Endothelial cell of umbilical vein (primary cell): ENCODE measurements at regions not wholly inside any gene's neighbourhood (a gene's known extent, or its start where the extent isn't known, plus 50 kb on each side); places are given as distances from the start of the nearest gene placed in this dataset.

Experiments
- EZH2 ChIP-seq: IDR thresholded peaks from 2 replicates; pipeline ENCODE4 v1.6.1; 2012; ENCODE audit warnings: borderline replicate concordance, low read depth, mild to moderate bottlenecking, moderate library complexity, low read length, inconsistent platforms; ENCODE audit not compliant: severe bottlenecking
- FOS ChIP-seq: IDR thresholded peaks from 2 replicates; pipeline ENCODE4 v1.6.1; 2011; ENCODE audit warnings: mild to moderate bottlenecking, low read length, moderate library complexity, borderline replicate concordance; ENCODE audit not compliant: insufficient read depth
- GATA2 ChIP-seq: IDR thresholded peaks from 2 replicates; pipeline ENCODE4 v1.7.0; 2011; ENCODE audit warnings: low read depth, mild to moderate bottlenecking, moderate library complexity, mixed read lengths, low read length; ENCODE audit not compliant: insufficient read length, insufficient read depth
- JUN ChIP-seq: IDR thresholded peaks from 2 replicates; pipeline ENCODE4 v1.6.1; 2011; ENCODE audit warnings: borderline replicate concordance, low read depth; ENCODE audit not compliant: insufficient read length, insufficient read depth
- MAX ChIP-seq: IDR thresholded peaks from 2 replicates; pipeline ENCODE4 v1.6.1; 2011; ENCODE audit not compliant: insufficient read depth, insufficient read length
- MYC ChIP-seq: IDR thresholded peaks from one replicate; pipeline ENCODE4 v1.6.1; 2011; ENCODE audit warnings: mild to moderate bottlenecking, low read depth, low read length
- POLR2A ChIP-seq: IDR thresholded peaks from 2 replicates; pipeline ENCODE4 v1.6.1; 2012; ENCODE audit warnings: low read depth, mild to moderate bottlenecking, control low read depth, low read length
- POLR2AphosphoS5 ChIP-seq: IDR thresholded peaks from 2 replicates; pipeline ENCODE4 v1.6.1; 2012; ENCODE audit warnings: low read depth, mild to moderate bottlenecking, control low read depth, low read length, moderate library complexity; ENCODE audit not compliant: insufficient read depth
- TF ChIP-seq, protein P1 (sequence below), 2 donors: IDR thresholded peaks; 1 replicate in 1 of 2; 2 replicates in 1 of 2; pipeline ENCODE4 v1.5.1; 2011; ENCODE audit warnings: low read length in 2 of 2, mild to moderate bottlenecking in 2 of 2, moderate library complexity in 2 of 2, control low read depth in 1 of 2, inconsistent platforms in 1 of 2, low read depth in 1 of 2; ENCODE audit not compliant: insufficient read depth in 1 of 2; ENCODE audit errors: extremely low read depth in 1 of 2

- TF ChIP-seq, protein P1, sequence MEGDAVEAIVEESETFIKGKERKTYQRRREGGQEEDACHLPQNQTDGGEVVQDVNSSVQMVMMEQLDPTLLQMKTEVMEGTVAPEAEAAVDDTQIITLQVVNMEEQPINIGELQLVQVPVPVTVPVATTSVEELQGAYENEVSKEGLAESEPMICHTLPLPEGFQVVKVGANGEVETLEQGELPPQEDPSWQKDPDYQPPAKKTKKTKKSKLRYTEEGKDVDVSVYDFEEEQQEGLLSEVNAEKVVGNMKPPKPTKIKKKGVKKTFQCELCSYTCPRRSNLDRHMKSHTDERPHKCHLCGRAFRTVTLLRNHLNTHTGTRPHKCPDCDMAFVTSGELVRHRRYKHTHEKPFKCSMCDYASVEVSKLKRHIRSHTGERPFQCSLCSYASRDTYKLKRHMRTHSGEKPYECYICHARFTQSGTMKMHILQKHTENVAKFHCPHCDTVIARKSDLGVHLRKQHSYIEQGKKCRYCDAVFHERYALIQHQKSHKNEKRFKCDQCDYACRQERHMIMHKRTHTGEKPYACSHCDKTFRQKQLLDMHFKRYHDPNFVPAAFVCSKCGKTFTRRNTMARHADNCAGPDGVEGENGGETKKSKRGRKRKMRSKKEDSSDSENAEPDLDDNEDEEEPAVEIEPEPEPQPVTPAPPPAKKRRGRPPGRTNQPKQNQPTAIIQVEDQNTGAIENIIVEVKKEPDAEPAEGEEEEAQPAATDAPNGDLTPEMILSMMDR (IDR thresholded peaks at IDR 0.05; ENCODE audit: extremely low read depth in 1 of 2, insufficient read depth in 1 of 2, low read depth in 1 of 2, low read length in 2 of 2): no peak
- TF ChIP-seq POLR2A (no peak), POLR2AphosphoS5 (no peak), MYC (no peak), EZH2 (no peak), GATA2 (no peak), MAX (no peak), FOS (no peak), JUN (no peak)
Measured at GRCh38 chr12:91866566-91866965, 279.1 kb downstream of the BTG1 start.
